Nephron progenitor cell (in vitro differentiated cells): ENCODE measurements at regions not wholly inside any gene's neighbourhood (a gene's known extent, or its start where the extent isn't known, plus 50 kb on each side); places are given as distances from the start of the nearest gene placed in this dataset.
"Not testable (repeated sequence)": the region's sequence is repeated elsewhere in the genome, so short reads cannot be mapped to it uniquely, and the experiment has no call there.

Experiments used
- DNase-seq: peaks from one replicate; pipeline ENCODE4 v3.0.0; 2021
- H3K27ac Mint-ChIP-seq: 2 replicates; pipeline ENCODE4 v1.8.0; 2021; ENCODE audit warnings: mild to moderate bottlenecking, moderate library complexity, mixed read lengths
- H3K27me3 Mint-ChIP-seq: 2 replicates; pipeline ENCODE4 v1.8.0; 2021; ENCODE audit warnings: mild to moderate bottlenecking, low read depth, mixed read lengths; ENCODE audit not compliant: poor library complexity
- H3K36me3 Mint-ChIP-seq: 2 replicates; pipeline ENCODE4 v1.8.0; 2021; ENCODE audit warnings: low read depth, mixed read lengths
- H3K4me1 Mint-ChIP-seq: 2 replicates; pipeline ENCODE4 v1.8.0; 2021; ENCODE audit warnings: mixed read lengths
- H3K4me3 Mint-ChIP-seq: 2 replicates; pipeline ENCODE4 v1.8.0; 2021; ENCODE audit warnings: mild to moderate bottlenecking, moderate library complexity, mixed read lengths
- H3K9me3 Mint-ChIP-seq: 2 replicates; pipeline ENCODE4 v1.8.0; 2021; ENCODE audit warnings: mild to moderate bottlenecking, moderate library complexity, mixed read lengths
- CTCF ChIP-seq: fragments of 200-600 bp; sonication (generic); IDR thresholded peaks from 2 replicates; pipeline ENCODE4 v1.5.0; 2021; ENCODE audit warnings: antibody characterized with exemption

DNA sequence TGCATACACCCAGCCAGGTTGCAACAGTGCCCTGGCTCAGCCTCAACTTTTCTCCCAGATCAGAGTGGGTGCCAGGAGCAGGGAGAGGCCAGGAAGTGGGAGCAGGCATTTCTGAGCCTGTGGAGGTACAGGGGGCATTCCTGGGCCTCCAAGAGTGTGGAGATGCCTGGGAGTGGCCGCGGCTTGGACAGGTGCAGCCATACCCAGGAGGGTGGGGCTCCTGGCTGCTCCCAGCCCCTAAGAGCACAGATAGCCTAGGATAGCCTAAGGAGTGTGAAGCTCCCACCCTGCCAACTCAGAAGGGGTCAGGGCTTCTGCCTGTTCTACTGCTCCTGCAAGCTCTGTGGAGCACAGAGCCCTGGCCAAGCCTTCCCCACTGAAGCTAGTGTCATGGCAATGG, 543.4 kb downstream of the RPL10L start:
- Mint-ChIP-seq H3K9me3 (peaks cover 19% of the 10 kb centered on the region), H3K4me1 (no peaks in the 10 kb centered on the region), H3K36me3 (no peaks in the 10 kb centered on the region), H3K27me3 (no peaks in the 10 kb centered on the region), H3K4me3 (no peak overlapping the region), H3K27ac (no peak overlapping the region)
- DNase-seq, result no peak
- TF ChIP-seq CTCF, result no peak

GRCh38 chr14:46100901-46101300, 550.7 kb downstream of the RPL10L start:
- peaks cover 48% of the 10 kb centered on the region for H3K9me3 Mint-ChIP-seq
- not testable (repeated sequence) for H3K4me3 Mint-ChIP-seq, H3K36me3 Mint-ChIP-seq, H3K4me1 Mint-ChIP-seq, DNase-seq, H3K27me3 Mint-ChIP-seq, H3K27ac Mint-ChIP-seq

DNA sequence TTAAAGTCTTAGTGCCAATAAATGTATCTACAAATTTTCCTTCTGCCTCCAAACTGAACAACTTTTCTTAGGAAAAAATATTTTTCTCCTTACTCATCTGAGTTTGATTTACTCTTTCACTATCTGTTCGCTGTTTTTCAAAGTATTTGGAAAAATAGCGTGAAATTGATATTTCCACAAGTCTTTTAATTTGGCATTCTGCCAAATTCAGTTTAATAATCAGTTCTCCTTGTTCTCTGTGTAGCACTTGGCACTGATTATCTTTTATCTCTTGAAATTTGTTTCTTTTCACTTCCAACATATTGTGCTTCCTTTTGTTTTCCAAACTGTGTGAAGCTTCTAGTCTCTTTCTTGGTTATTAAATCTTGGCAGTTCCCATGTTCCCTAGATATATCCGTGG, 559.8 kb downstream of the RPL10L start:
- H3K36me3 Mint-ChIP-seq, result no peaks in the 10 kb centered on the region

DNA sequence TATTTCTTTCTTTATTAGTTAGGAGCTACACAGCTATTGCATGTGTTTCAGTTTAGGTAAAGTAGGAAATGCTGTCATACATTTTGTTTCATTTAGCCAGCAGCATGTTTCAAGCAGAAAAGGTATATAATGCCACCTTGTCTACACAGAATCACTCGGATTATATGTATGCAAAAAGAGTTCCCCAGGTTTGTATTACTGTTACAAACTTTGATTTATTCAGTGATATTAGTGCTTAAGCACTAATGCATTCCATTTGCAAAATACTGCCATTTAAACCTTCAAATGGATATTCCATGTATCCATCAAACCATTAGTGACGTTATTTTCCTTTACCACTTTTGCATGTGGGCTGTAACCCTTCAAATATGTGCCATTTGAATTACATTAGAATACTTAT, 564.0 kb downstream of the RPL10L start:
- no peak for DNase-seq
- Mint-ChIP-seq H3K4me3 (no peak overlapping the region), H3K9me3 (peaks cover 13% of the 10 kb centered on the region), H3K4me1 (no peaks in the 10 kb centered on the region), H3K27ac (no peak overlapping the region), H3K36me3 (no peaks in the 10 kb centered on the region), H3K27me3 (peaks cover 2% of the 10 kb centered on the region)
- no peak for TF ChIP-seq CTCF

More for the DNA sequence above, 559.8 kb downstream of the RPL10L start:
- Mint-ChIP-seq H3K27me3 (no peaks in the 10 kb centered on the region), H3K4me1 (no peaks in the 10 kb centered on the region), H3K9me3 (peaks cover 12% of the 10 kb centered on the region), H3K27ac (no peak overlapping the region), H3K4me3 (no peak overlapping the region)
- no peak for TF ChIP-seq CTCF
- DNase-seq, result no peak

DNA sequence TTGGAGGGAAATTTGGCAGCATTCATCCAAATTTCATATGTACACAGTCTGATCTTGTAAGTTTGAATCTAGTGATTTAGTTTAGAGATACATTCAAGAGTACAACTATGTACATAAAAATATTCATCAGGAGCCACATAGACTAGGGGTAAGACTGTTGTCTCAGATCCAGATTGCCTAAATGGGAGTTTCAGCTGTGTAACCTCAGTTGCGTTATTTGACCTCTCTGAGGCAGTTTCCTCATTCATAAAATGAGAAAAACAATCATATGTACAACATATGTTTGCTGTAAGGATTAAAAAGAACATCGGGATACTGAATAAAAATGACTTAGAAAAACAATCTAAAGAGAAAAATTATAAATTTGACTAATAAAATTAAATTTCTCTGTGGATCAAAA, 577.5 kb downstream of the RPL10L start:
- Mint-ChIP-seq H3K9me3 (no peaks in the 10 kb centered on the region), H3K27ac (no peak overlapping the region), H3K36me3 (no peaks in the 10 kb centered on the region), H3K27me3 (peaks cover 3% of the 10 kb centered on the region), H3K4me3 (no peak overlapping the region), H3K4me1 (no peaks in the 10 kb centered on the region)
- no peak for TF ChIP-seq CTCF
- no peak for DNase-seq

- DNase-seq, result no peak
- TF ChIP-seq CTCF, result no peak
- H3K27ac Mint-ChIP-seq, result no peak overlapping the region
- H3K9me3 Mint-ChIP-seq, result no peaks in the 10 kb centered on the region
- H3K27me3 Mint-ChIP-seq, result no peaks in the 10 kb centered on the region
- H3K4me1 Mint-ChIP-seq, result peaks cover 6% of the 10 kb centered on the region
- no peaks in the 10 kb centered on the region for H3K36me3 Mint-ChIP-seq
- H3K4me3 Mint-ChIP-seq, result no peak overlapping the region
Measured at GRCh38 chr14:46063872-46064271, 587.7 kb downstream of the RPL10L start.
